Bronchial epithelial cell (primary cell): ENCODE measurements at regions not wholly inside any gene's neighbourhood (a gene's known extent, or its start where the extent isn't known, plus 50 kb on each side); places are given as distances from the start of the nearest gene placed in this dataset.
A peak's percentile ranks its signal among the peaks of the same experiment; 100 is the strongest.

Experiments
- DNase-seq: peaks from one replicate; pipeline ENCODE4 v3.0.0-alpha.2; 2010; ENCODE audit warnings: low read depth
- FAIRE-seq: peaks from 2 replicates; lab custom pipeline; 2011; peaks lifted over from hg19 to GRCh38; lab: Jason Lieb, UNC
- H3K27me3 ChIP-seq: 2 replicates; pipeline ENCODE4 v1.5.1; 2011; ENCODE audit warnings: low read length; ENCODE audit not compliant: control insufficient read depth, insufficient read depth
- H3K36me3 ChIP-seq: 2 replicates; pipeline ENCODE4 v1.5.1; 2011; ENCODE audit warnings: low read length; ENCODE audit not compliant: control insufficient read depth, insufficient read depth
- H3K4me3 ChIP-seq: 2 replicates; pipeline ENCODE4 v1.5.1; 2011; ENCODE audit warnings: mild to moderate bottlenecking, low read depth, low read length, control low read depth
- TF ChIP-seq, protein P1 (sequence below): IDR thresholded peaks from 2 replicates; pipeline ENCODE4 v1.5.1; 2011; ENCODE audit warnings: mild to moderate bottlenecking, moderate library complexity, low read length, control low read depth, inconsistent platforms; ENCODE audit not compliant: insufficient read depth, severe bottlenecking

DNA sequence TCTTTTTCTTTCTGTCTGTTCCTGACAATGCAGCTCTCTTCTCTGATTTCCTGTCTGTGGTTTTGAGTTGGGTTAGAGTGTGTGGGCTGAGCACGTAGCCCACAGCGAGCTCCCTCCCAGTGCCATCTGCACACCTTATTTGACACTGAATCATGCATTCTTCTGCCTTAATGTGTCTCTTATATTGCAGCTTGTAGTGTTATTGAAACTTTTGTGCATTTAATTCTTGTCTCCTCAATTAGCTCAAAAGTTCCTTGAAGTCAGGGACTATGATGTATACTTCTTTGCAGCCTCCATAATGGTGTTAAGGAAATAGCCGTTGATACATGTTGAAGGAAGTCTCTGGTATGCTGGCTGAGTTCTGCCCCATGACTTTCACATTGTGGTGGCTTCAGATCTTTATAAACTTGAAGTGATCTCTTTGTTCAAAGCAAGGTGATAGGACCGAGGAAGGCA is 576.2 kb upstream of the CLINT1 start:
- FAIRE-seq, result no peak

DNA sequence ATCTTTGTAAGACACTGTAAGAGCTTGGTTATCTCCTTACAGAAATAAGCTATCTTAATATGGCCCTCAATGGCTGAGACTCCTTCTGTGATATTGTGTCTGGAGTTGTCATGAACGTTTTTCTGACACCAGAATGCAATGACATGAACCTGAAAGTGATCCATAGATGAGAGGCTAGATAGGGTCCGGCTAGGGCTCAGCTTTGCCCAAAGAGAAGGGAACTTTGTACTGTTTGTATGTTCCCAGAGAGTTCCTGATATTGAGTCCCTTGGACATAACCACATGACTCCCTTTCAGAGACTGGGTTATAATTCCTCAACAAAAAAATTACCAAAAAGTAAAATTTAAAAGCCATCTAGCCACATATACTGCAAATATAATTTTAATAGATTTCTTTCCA is 575.8 kb upstream of the CLINT1 start:
- Histone ChIP-seq H3K27me3 (no peaks in the 10 kb centered on the region), H3K36me3 (no peaks in the 10 kb centered on the region), H3K4me3 (no peak overlapping the region)
- no peak for FAIRE-seq
- TF ChIP-seq, protein P1, sequence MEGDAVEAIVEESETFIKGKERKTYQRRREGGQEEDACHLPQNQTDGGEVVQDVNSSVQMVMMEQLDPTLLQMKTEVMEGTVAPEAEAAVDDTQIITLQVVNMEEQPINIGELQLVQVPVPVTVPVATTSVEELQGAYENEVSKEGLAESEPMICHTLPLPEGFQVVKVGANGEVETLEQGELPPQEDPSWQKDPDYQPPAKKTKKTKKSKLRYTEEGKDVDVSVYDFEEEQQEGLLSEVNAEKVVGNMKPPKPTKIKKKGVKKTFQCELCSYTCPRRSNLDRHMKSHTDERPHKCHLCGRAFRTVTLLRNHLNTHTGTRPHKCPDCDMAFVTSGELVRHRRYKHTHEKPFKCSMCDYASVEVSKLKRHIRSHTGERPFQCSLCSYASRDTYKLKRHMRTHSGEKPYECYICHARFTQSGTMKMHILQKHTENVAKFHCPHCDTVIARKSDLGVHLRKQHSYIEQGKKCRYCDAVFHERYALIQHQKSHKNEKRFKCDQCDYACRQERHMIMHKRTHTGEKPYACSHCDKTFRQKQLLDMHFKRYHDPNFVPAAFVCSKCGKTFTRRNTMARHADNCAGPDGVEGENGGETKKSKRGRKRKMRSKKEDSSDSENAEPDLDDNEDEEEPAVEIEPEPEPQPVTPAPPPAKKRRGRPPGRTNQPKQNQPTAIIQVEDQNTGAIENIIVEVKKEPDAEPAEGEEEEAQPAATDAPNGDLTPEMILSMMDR, result no peak
- DNase-seq, result no peak

More for the DNA sequence above, 576.2 kb upstream of the CLINT1 start:
- TF ChIP-seq, protein P1, result no peak
- DNase-seq, result peak; percentile 59
- Histone ChIP-seq H3K4me3 (no peak overlapping the region), H3K36me3 (no peaks in the 10 kb centered on the region), H3K27me3 (no peaks in the 10 kb centered on the region)

DNA sequence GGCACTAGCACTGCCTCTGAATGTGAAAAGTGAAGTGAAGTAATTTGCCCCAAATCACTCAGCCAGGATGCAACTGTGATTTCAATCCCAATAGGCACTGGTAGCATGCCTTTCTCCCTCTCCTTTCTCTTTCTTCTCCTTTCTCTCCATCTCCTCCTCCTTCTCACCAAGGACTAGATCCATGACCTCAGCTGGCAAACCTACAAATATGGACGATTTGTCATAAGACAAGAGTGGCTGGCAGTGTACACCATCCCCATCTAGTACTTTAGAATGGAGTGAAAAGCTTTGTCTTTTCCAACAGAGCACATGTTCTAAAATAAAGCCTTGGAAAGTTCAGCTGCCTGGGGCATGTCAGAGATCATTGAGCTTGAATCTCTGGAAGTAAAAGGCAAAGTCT is 574.7 kb upstream of the CLINT1 start:
- no peak for DNase-seq
- Histone ChIP-seq H3K4me3 (no peak overlapping the region), H3K36me3 (no peaks in the 10 kb centered on the region), H3K27me3 (no peaks in the 10 kb centered on the region)
- TF ChIP-seq, protein P1, result no peak
- FAIRE-seq, result no peak

DNA sequence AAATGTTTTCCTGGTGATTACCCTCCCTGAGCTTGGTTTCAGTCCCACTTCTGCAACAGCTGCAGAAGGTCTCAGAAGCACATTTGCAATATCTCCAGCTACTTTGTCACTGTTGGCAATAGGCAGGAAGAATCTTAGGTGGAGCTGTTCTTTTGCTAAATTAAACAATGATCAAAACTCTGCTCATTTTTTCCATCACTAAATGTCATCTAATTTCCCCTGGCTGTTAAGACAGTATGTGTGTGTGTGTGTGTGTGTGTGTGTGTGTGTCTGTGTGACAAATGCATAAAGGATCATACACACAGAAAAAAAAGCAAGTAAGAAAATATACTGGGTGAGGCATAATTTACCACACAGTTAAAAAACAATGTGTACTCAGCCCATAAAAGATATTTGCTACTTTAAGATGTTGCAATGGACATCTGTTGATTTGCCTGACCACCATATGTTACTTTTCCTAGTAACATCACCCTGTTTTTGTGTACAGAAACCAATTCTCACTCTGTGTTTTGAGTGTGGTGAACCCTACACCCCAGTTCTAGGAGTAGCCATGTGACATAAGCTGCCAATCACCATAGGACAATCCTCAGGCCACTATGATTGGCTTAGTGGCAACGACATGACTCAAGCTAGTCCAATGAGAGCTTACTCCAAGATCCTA is 572.6 kb upstream of the CLINT1 start:
- Histone ChIP-seq H3K4me3 (no peak overlapping the region), H3K36me3 (no peaks in the 10 kb centered on the region), H3K27me3 (no peaks in the 10 kb centered on the region)
- FAIRE-seq (no peak), DNase-seq (no peak)
- TF ChIP-seq, protein P1, result no peak

DNA sequence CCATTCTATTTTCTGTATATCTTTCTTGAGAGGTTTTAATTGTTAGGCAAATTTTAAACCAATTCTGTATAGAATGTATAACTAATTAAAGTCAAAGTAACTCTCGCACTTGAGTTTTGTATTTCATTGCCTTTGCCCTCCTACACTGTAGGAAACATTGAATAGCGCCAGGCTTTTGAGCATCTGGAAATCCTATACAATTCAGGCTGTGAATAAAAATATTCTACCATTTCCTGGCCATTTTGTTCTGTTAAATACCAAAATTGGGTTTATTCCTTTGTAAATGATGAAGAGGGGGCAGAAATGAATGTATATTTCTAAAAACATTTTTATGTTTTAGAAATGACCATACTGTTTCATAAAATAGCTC is 571.8 kb upstream of the CLINT1 start:
- no peaks in the 10 kb centered on the region for H3K36me3 ChIP-seq
- no peak for FAIRE-seq
- DNase-seq, result no peak
- H3K4me3 ChIP-seq, result no peak overlapping the region
- TF ChIP-seq, protein P1, result no peak
- no peaks in the 10 kb centered on the region for H3K27me3 ChIP-seq
